HCT116 (cell line): ENCODE measurements at regions not wholly inside any gene's neighbourhood (a gene's known extent, or its start where the extent isn't known, plus 50 kb on each side); places are given as distances from the start of the nearest gene placed in this dataset.

Experiments
- ATAC-seq: fragments of 200-7000 bp; cut with Tn5 transposase; 2 replicates; pipeline ENCODE4 v1.9.1; 2020; ENCODE audit warnings: mild to moderate bottlenecking, moderate library complexity
- BruUV-seq: library from RNA; stranded (reverse); fragments of 400-500 nt; replicated peaks from 2 replicates; lab custom pipeline; 2021; lab: Mats Ljungman, UMichigan
- CTCF ChIA-PET: fragments of 300-600 bp; sonication (Branson Sonifier 250); formaldehyde crosslinking; loops from one replicate; lab custom pipeline; 2021; ENCODE audit warnings: antibody characterized with exemption; lab: Charles Lee
- POLR2A ChIA-PET: fragments of 300-600, 350-600 bp; sonication (Branson Sonifier 250); formaldehyde crosslinking; loops from one replicate; lab custom pipeline; 2021; ENCODE audit warnings: antibody characterized with exemption; lab: Charles Lee
- RAD21 ChIA-PET, 2 experiments: fragments of 300-600 bp; sonication (Branson Sonifier 250); formaldehyde crosslinking; loops; one replicate each; lab custom pipeline; 2023; ENCODE audit warnings: low total read pairs in 2 of 2; ENCODE audit not compliant: uncharacterized antibody in 2 of 2, unreplicated experiment in 2 of 2, low non-redundant PET in 1 of 2; lab: Charles Lee
- DNase-seq: peaks from one replicate; pipeline ENCODE4 v3.0.0-alpha.2; 2010; ENCODE audit warnings: low read depth, low spot score
- H2AFZ ChIP-seq: fragments of 200-600 bp; shearing (Covaris generic), sonication (generic); 2 replicates; pipeline ENCODE4 v1.6.1; 2017; ENCODE audit warnings: low read depth, mixed run types, mixed read lengths, antibody characterized with exemption, low read length; ENCODE audit not compliant: poor library complexity, severe bottlenecking
- H3K27ac ChIP-seq: 2 replicates; pipeline ENCODE4 v1.5.1; 2012; ENCODE audit warnings: low read depth, low read length
- H3K27me3 ChIP-seq: fragments of 200-600 bp; sonication (generic); 2 replicates; pipeline ENCODE4 v1.6.1; 2016; ENCODE audit warnings: mixed run types, low read length, mixed read lengths; ENCODE audit not compliant: insufficient read depth
- H3K36me3 ChIP-seq, 2 experiments: fragments of 200-500 bp in 1 of 2; fragments of 200-600 bp in 1 of 2; sonication (Bioruptor generic) in 1 of 2; sonication (generic) in 1 of 2; 2 replicates each; pipeline versions ENCODE4 v1.5.1 to v1.6.1; 2014 to 2016; ENCODE audit warnings: low read length in 2 of 2, inconsistent platforms in 1 of 2, mixed read lengths in 1 of 2, mixed run types in 1 of 2; ENCODE audit not compliant: insufficient read depth in 2 of 2, control insufficient read depth in 1 of 2
- H3K4me1 ChIP-seq, 2 experiments: fragments of 200-600 bp in 1 of 2; sonication (generic) in 1 of 2; 2 replicates each; pipeline versions ENCODE4 v1.5.1 to v1.6.1; 2012 to 2017; ENCODE audit warnings: low read length in 2 of 2, inconsistent platforms in 1 of 2, mild to moderate bottlenecking in 1 of 2, mixed read lengths in 1 of 2, mixed run types in 1 of 2, moderate library complexity in 1 of 2; ENCODE audit not compliant: insufficient read depth in 2 of 2, control insufficient read depth in 1 of 2
- H3K4me2 ChIP-seq: fragments of 200-600 bp; sonication (generic); 2 replicates; pipeline ENCODE4 v1.6.1; 2017; ENCODE audit warnings: mixed run types, low read length, mixed read lengths
- H3K4me3 ChIP-seq, 2 experiments: fragments of 200-600 bp in 1 of 2; sonication (generic) in 1 of 2; replicated peaks in 1 of 2; 2 replicates each; pipeline ENCODE4 v1.5.1; 2011 to 2016; ENCODE audit warnings: low read length in 2 of 2, control low read depth in 1 of 2, low read depth in 1 of 2, mild to moderate bottlenecking in 1 of 2, mixed read lengths in 1 of 2, mixed run types in 1 of 2
- H3K79me2 ChIP-seq: fragments of 200-600 bp; sonication (generic); 2 replicates; pipeline ENCODE4 v1.6.1; 2017; ENCODE audit warnings: mild to moderate bottlenecking, mixed run types, low read length, moderate library complexity, mixed read lengths; ENCODE audit not compliant: insufficient read depth
- H3K9ac ChIP-seq: fragments of 200-600 bp; sonication (generic); 2 replicates; pipeline ENCODE4 v1.6.1; 2016; ENCODE audit warnings: low read length, mixed read lengths
- H3K9me2 ChIP-seq: fragments of 200-600 bp; sonication (generic), shearing (Covaris generic); 2 replicates; pipeline ENCODE4 v1.6.1; 2017; ENCODE audit warnings: mixed run types, mild to moderate bottlenecking, moderate library complexity; ENCODE audit not compliant: insufficient read depth
- H3K9me3 ChIP-seq, 2 experiments: fragments of 200-500 bp in 1 of 2; fragments of 200-600 bp in 1 of 2; sonication (Bioruptor generic) in 1 of 2; sonication (generic) in 1 of 2; 2 replicates each; pipeline ENCODE4 v1.6.1; 2014 to 2017; ENCODE audit warnings: low read length in 2 of 2, mixed read lengths in 2 of 2, inconsistent platforms in 1 of 2, low read depth in 1 of 2, mild to moderate bottlenecking in 1 of 2, mixed run types in 1 of 2, moderate library complexity in 1 of 2; ENCODE audit not compliant: control insufficient read depth in 1 of 2, insufficient read depth in 1 of 2
- H4K20me1 ChIP-seq: fragments of 200-600 bp; sonication (generic), shearing (Covaris generic); 2 replicates; pipeline ENCODE4 v1.6.1; 2017; ENCODE audit warnings: mixed run types, mild to moderate bottlenecking, moderate library complexity; ENCODE audit not compliant: insufficient read depth
- ATF3 ChIP-seq: IDR thresholded peaks from 2 replicates; pipeline ENCODE4 v1.6.1; 2012
- CEBPB ChIP-seq: IDR thresholded peaks from 2 replicates; pipeline ENCODE4 v1.6.1; 2012; ENCODE audit warnings: low read depth
- CTCF ChIP-seq, 3 experiments: fragments of 200-600 bp in 1 of 3; sonication (generic) in 1 of 3; IDR thresholded peaks in 2 of 3; conservative IDR thresholded peaks in 1 of 3; 2 replicates each; pipeline ENCODE4 v1.5.1; 2012 to 2017; ENCODE audit warnings: low read depth in 2 of 3, low read length in 2 of 3, antibody characterized with exemption in 1 of 3, borderline replicate concordance in 1 of 3, control low read depth in 1 of 3, mild to moderate bottlenecking in 1 of 3, mixed read lengths in 1 of 3, mixed run types in 1 of 3, moderate library complexity in 1 of 3; ENCODE audit not compliant: insufficient read depth in 1 of 3
- MAX ChIP-seq: IDR thresholded peaks from 2 replicates; pipeline ENCODE4 v1.6.1; 2012
- POLR2A ChIP-seq: IDR thresholded peaks from 2 replicates; pipeline ENCODE4 v1.7.0; 2011; ENCODE audit warnings: borderline replicate concordance; ENCODE audit not compliant: insufficient read depth, insufficient read length; ENCODE audit errors: extremely low read depth
- POLR2AphosphoS5 ChIP-seq: IDR thresholded peaks from 2 replicates; pipeline ENCODE4 v1.6.1; 2011; ENCODE audit warnings: mild to moderate bottlenecking, low read depth, low read length, moderate library complexity
- RAD21 ChIP-seq: IDR thresholded peaks from 2 replicates; pipeline ENCODE4 v1.6.1; 2012; ENCODE audit warnings: low read depth, mild to moderate bottlenecking
- SP1 ChIP-seq: IDR thresholded peaks from 2 replicates; pipeline ENCODE4 v1.6.1; 2012; ENCODE audit warnings: low read depth
- SRF ChIP-seq: IDR thresholded peaks from 2 replicates; pipeline ENCODE4 v1.6.1; 2012; ENCODE audit warnings: low read depth
- YY1 ChIP-seq: IDR thresholded peaks from 2 replicates; pipeline ENCODE4 v1.6.1; 2011; ENCODE audit warnings: low read length, low read depth, moderate library complexity, mild to moderate bottlenecking; ENCODE audit not compliant: insufficient replicate concordance; ENCODE audit errors: extremely low read depth
- ZFX ChIP-seq: fragments of 450-650 bp; IDR thresholded peaks from 2 replicates; pipeline ENCODE4 v1.6.1; 2017
- ZNF274 ChIP-seq: fragments of 200-500 bp; sonication (Bioruptor generic); IDR thresholded peaks from 2 replicates; pipeline ENCODE4 v1.6.1; 2014; ENCODE audit warnings: mild to moderate bottlenecking, low read depth, low read length, inconsistent platforms
- intact Hi-C: fragments of 100-400 bp; cut with micrococcal nuclease; formaldehyde crosslinking; loops from 2 replicates; pipeline ENCODE4 v1.10.0; 2022

GRCh38 chr2:64718250-64718885, 64.7 kb upstream of the SERTAD2 start:
- no peaks in the 10 kb centered on the region for H3K9me2 ChIP-seq
- no peak overlapping the region for H2AFZ ChIP-seq
- H3K36me3 ChIP-seq: no peaks in the 10 kb centered on the region
- peaks cover 7% of the 10 kb centered on the region for H3K79me2 ChIP-seq
- H4K20me1 ChIP-seq: no peaks in the 10 kb centered on the region
- CTCF ChIA-PET: no interaction called here
- intact Hi-C loops: no loop called here
- DNase-seq (no peak), ATAC-seq (no peak)
- no TSS peak for BruUV-seq
- no peaks in the 10 kb centered on the region for H3K27me3 ChIP-seq
- POLR2A ChIA-PET: no interaction called here
- RAD21 ChIA-PET: no interaction called here
- H3K9me3 ChIP-seq: no peaks in the 10 kb centered on the region
- H3K4me3 ChIP-seq: no peak overlapping the region
- TF ChIP-seq ATF3 (no peak), RAD21 (no peak), YY1 (no peak), ZNF274 (no peak), ZFX (no peak), POLR2A (no peak), POLR2AphosphoS5 (no peak), MAX (no peak), CTCF (IDR thresholded peaks at IDR 0.05 in 2 of 3, conservative IDR thresholded peaks at IDR 0.05 in 1 of 3; ENCODE audit: borderline replicate concordance in 1 of 3, insufficient read depth in 1 of 3, low read depth in 2 of 3, low read length in 2 of 3) (no peak), SP1 (no peak), SRF (no peak), CEBPB (no peak)
- no peak overlapping the region for H3K9ac ChIP-seq
- no peaks in the 10 kb centered on the region for H3K4me1 ChIP-seq
- no peak overlapping the region for H3K4me2 ChIP-seq
- H3K27ac ChIP-seq: no peak overlapping the region
